K562 (cell line): ENCODE measurements at regions not wholly inside any gene's neighbourhood (a gene's known extent, or its start where the extent isn't known, plus 50 kb on each side); places are given as distances from the start of the nearest gene placed in this dataset.

Source experiments
- ATAC-seq: fragments of 200-7000 bp; cut with Tn5 transposase; 3 replicates; pipeline ENCODE4 v1.9.1; 2020; ENCODE audit warnings: moderate library complexity
- BruUV-seq: library from RNA; stranded (reverse); fragments of 400-500 nt; replicated peaks from 2 replicates; lab custom pipeline; 2021; lab: Mats Ljungman, UMichigan
- CTCF ChIA-PET: fragments of 300-600 bp; formaldehyde crosslinking; extraction: SDS; loops from one replicate; lab custom pipeline; 2021; ENCODE audit warnings: low intra/inter-chr PET ratio; lab: Yijun Ruan, JAX
- POLR2A ChIA-PET: fragments of 300-600, 350-650 bp; sonication (Branson Sonifier 250); formaldehyde crosslinking; extraction: SDS; loops from one replicate; lab custom pipeline; 2021; ENCODE audit warnings: antibody characterized with exemption, inconsistent platforms; lab: Yijun Ruan, JAX
- DNase-seq, 4 experiments: peaks; one replicate each; pipeline versions ENCODE4 v3.0.0 to v3.0.0-alpha.2; 2011 to 2018; ENCODE audit warnings: low spot score in 3 of 4, mixed read lengths in 3 of 4; ENCODE audit errors: extremely low read depth in 1 of 4
- FAIRE-seq: peaks from 2 replicates; lab custom pipeline; 2011; peaks lifted over from hg19 to GRCh38; lab: Jason Lieb, UNC
- H2AFZ ChIP-seq: 2 replicates; pipeline ENCODE4 v1.6.0; 2011; ENCODE audit warnings: low read depth, low read length, control low read depth, inconsistent platforms
- H3K27ac ChIP-seq: fragments of 200-600 bp; 3 replicates; pipeline ENCODE4 v1.8.0; 2011; ENCODE audit warnings: low read depth, mild to moderate bottlenecking, control low read depth, inconsistent platforms, low read length, moderate library complexity, mixed read lengths; ENCODE audit errors: extremely low read depth
- H3K27me3 ChIP-seq, 2 experiments: fragments of 300-600 bp in 1 of 2; 2 replicates in 1 of 2; 3 replicates in 1 of 2; pipeline versions ENCODE4 v1.6.0 to v1.8.0; 2011; ENCODE audit warnings: inconsistent platforms in 2 of 2, low read length in 2 of 2, mild to moderate bottlenecking in 1 of 2, mixed read lengths in 1 of 2, moderate library complexity in 1 of 2; ENCODE audit not compliant: control insufficient read depth in 2 of 2, insufficient read depth in 2 of 2
- H3K36me3 ChIP-seq: fragments of 300-600 bp; 3 replicates; pipeline ENCODE4 v1.8.0; 2011; ENCODE audit warnings: mild to moderate bottlenecking, low read length, inconsistent platforms; ENCODE audit not compliant: control insufficient read depth, insufficient read depth
- H3K4me1 ChIP-seq, 2 experiments: fragments of 200-600 bp in 1 of 2; replicated peaks in 1 of 2; 2 replicates in 1 of 2; 3 replicates in 1 of 2; pipeline versions ENCODE4 v1.5.1 to v1.8.0; 2011; ENCODE audit warnings: inconsistent platforms in 2 of 2, low read length in 2 of 2, mild to moderate bottlenecking in 1 of 2, mixed read lengths in 1 of 2, moderate library complexity in 1 of 2; ENCODE audit not compliant: control insufficient read depth in 2 of 2, insufficient read depth in 2 of 2
- H3K4me2 ChIP-seq: 2 replicates; pipeline ENCODE4 v1.6.1; 2011; ENCODE audit warnings: low read length, control low read depth, inconsistent platforms, mixed read lengths; ENCODE audit not compliant: insufficient read depth
- H3K4me3 ChIP-seq: fragments of 200-600 bp; sonication (generic), shearing (Covaris generic); 2 replicates; pipeline ENCODE4 v1.5.1; 2016; ENCODE audit warnings: control low read depth, inconsistent platforms
- H3K79me2 ChIP-seq: fragments of 200-600 bp; 3 replicates; pipeline ENCODE4 v1.8.0; 2011; ENCODE audit warnings: low read length, inconsistent platforms; ENCODE audit not compliant: control insufficient read depth, insufficient read depth
- H3K9ac ChIP-seq, 2 experiments: 2 replicates each; pipeline versions ENCODE4 v1.6.0 to v1.6.1; 2011; ENCODE audit warnings: low read depth in 2 of 2, low read length in 2 of 2, control low read depth in 1 of 2, inconsistent platforms in 1 of 2, mild to moderate bottlenecking in 1 of 2, mixed read lengths in 1 of 2; ENCODE audit not compliant: insufficient read depth in 1 of 2
- H3K9me1 ChIP-seq: one replicate; pipeline ENCODE4 v1.6.0; 2011; ENCODE audit warnings: inconsistent platforms, mild to moderate bottlenecking, low read length, moderate library complexity; ENCODE audit not compliant: control insufficient read depth, insufficient read depth
- H3K9me3 ChIP-seq: replicated peaks from 2 replicates; pipeline ENCODE4 v1.5.1; 2011; ENCODE audit warnings: low read depth, low read length, inconsistent platforms; ENCODE audit not compliant: control insufficient read depth, insufficient read depth
- H4K20me1 ChIP-seq: replicated peaks from 2 replicates; pipeline ENCODE4 v1.6.1; 2011; ENCODE audit warnings: low read length, inconsistent platforms, mixed read lengths; ENCODE audit not compliant: control insufficient read depth, insufficient read depth
- ELF1 ChIP-seq: fragments of 200-800 bp; sonication (Bioruptor generic); IDR thresholded peaks from 2 replicates; pipeline ENCODE4 v1.6.1; 2016; ENCODE audit warnings: missing genetic modification characterization, missing compliant biosample characterization
- HOMEZ ChIP-seq: fragments of 250-450 bp; sonication (Bioruptor Pico); IDR thresholded peaks from 2 replicates; pipeline ENCODE4 v1.4.0; 2020; ENCODE audit warnings: mild to moderate bottlenecking, moderate library complexity
- KDM1A ChIP-seq, 2 experiments: fragments of 450-650 bp; IDR thresholded peaks; 2 replicates each; pipeline ENCODE4 v1.6.1; 2016; ENCODE audit warnings: mild to moderate bottlenecking in 2 of 2
- MEIS2 ChIP-seq: fragments of 450-650 bp; IDR thresholded peaks from 2 replicates; pipeline ENCODE4 v1.6.1; 2014; ENCODE audit warnings: mild to moderate bottlenecking; ENCODE audit not compliant: partially characterized antibody
- POU5F1 ChIP-seq: fragments of 150-350 bp; IDR thresholded peaks from 2 replicates; pipeline ENCODE4 v1.6.1; 2014; ENCODE audit warnings: borderline replicate concordance, low read length, low read depth, mild to moderate bottlenecking; ENCODE audit not compliant: partially characterized antibody
- PPARD ChIP-seq: fragments of 250-450 bp; sonication (Bioruptor Pico); IDR thresholded peaks from 2 replicates; pipeline ENCODE4 v1.8.0; 2022; ENCODE audit warnings: inconsistent platforms, mild to moderate bottlenecking, moderate library complexity
- PTBP1 ChIP-seq: fragments of 200-400 bp; formaldehyde crosslinking; IDR thresholded peaks from 2 replicates; pipeline ENCODE4 v1.6.1; 2017; ENCODE audit warnings: low read depth, low read length
- RBBP5 ChIP-seq: fragments of 200-600 bp; sonication (generic); IDR thresholded peaks from 2 replicates; pipeline ENCODE4 v1.6.1; 2012; ENCODE audit warnings: borderline replicate concordance, mild to moderate bottlenecking, low read length, control low read depth, inconsistent platforms; ENCODE audit not compliant: insufficient read depth, poor library complexity, severe bottlenecking
- RBM39 ChIP-seq: fragments of 200-400 bp; formaldehyde crosslinking; optimal IDR thresholded peaks from 2 replicates; pipeline ENCODE3; 2018; ENCODE audit warnings: low read depth, low read length
- SREBF2 ChIP-seq: sonication (generic); formaldehyde crosslinking; IDR thresholded peaks from 2 replicates; pipeline ENCODE4 v1.4.0; 2020; ENCODE audit warnings: mild to moderate bottlenecking, missing genetic modification reagents
- STAT5B ChIP-seq: fragments of 250-450 bp; sonication (Bioruptor Pico); IDR thresholded peaks from 2 replicates; pipeline ENCODE4 v1.8.0; 2021; ENCODE audit warnings: mild to moderate bottlenecking, inconsistent platforms
- TCF7 ChIP-seq: sonication (generic); IDR thresholded peaks from 2 replicates; pipeline ENCODE4 v1.6.1; 2016; ENCODE audit warnings: antibody characterized with exemption, borderline replicate concordance
- XRCC5 ChIP-seq: fragments of 200-400 bp; formaldehyde crosslinking; IDR thresholded peaks from 2 replicates; pipeline ENCODE4 v1.6.1; 2017; ENCODE audit warnings: low read depth, mild to moderate bottlenecking, low read length
- ZNF174 ChIP-seq: fragments of 250-450 bp; sonication (Bioruptor Pico); IDR thresholded peaks from 2 replicates; pipeline ENCODE4 v1.4.0; 2020; ENCODE audit warnings: mild to moderate bottlenecking
- ZNF695 ChIP-seq: fragments of 450-650 bp; formaldehyde crosslinking; IDR thresholded peaks from 2 replicates; pipeline ENCODE4 v1.4.0; 2020; ENCODE audit warnings: mild to moderate bottlenecking, moderate library complexity
- ZNF696 ChIP-seq: fragments of 250-450 bp; sonication (Bioruptor Pico); conservative IDR thresholded peaks from 2 replicates; pipeline ENCODE4 v1.4.0; 2020; ENCODE audit warnings: mild to moderate bottlenecking, moderate library complexity
- ZNF764 ChIP-seq: fragments of 250-450 bp; sonication (Bioruptor Pico); IDR thresholded peaks from 2 replicates; pipeline ENCODE4 v1.4.0; 2020; ENCODE audit warnings: low read depth, mild to moderate bottlenecking, moderate library complexity
- WGBS: fragments of 100-300 bp; shearing (Covaris generic); methylation state at CpG from one replicate; pipeline ENCODE4 v1.1.6; 2016; ENCODE audit warnings: low coverage, mixed read lengths; ENCODE audit not compliant: insufficient coverage; ENCODE audit errors: missing lambda C conversion rate; 5-methylcytosine and 5-hydroxymethylcytosine counted together
- in situ Hi-C: fragments of 300-500 bp; cut with MboI; formaldehyde crosslinking; loops from 4 replicates; pipeline ENCODE4 v1.15.0; 2018; ENCODE audit warnings: inconsistent platforms, mixed read lengths
- intact Hi-C: fragments of 100-400 bp; cut with micrococcal nuclease; formaldehyde crosslinking; loops from 2 replicates; pipeline ENCODE4 v1.14.2; 2022

DNA sequence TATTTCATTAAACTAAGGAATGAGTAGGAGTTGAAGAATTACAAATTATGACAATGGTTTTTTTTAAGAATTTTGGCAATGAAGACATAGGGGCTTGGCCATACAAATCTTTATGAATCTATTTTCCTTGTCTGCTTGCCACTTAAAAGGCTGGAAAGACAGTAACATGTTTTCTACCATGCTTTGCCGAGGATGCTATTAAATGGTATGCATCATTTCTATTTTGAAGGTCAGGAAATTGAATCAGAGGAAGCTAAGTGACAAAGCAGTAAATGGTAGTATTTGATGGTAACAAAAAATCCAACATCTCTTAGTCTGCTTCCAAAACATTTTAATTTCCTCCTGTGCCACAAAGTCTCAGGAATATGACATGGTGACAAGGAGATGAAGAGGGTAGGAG lies 287.2 kb downstream of the RFPL4B start:
- in situ Hi-C loops: no loop called here
- WGBS: 29% methylated on average over 1 of the region's 1 CpG
- ATAC-seq (no peak), FAIRE-seq (no peak), DNase-seq (no peak)
- Histone ChIP-seq H3K27ac (no peak overlapping the region), H3K9ac (no peak overlapping the region), H3K9me3 (no peaks in the 10 kb centered on the region), H3K4me3 (no peak overlapping the region), H2AFZ (no peak overlapping the region), H3K4me1 (no peaks in the 10 kb centered on the region), H3K27me3 (no peaks in the 10 kb centered on the region), H3K79me2 (no peaks in the 10 kb centered on the region), H3K9me1 (no peaks in the 10 kb centered on the region), H3K4me2 (no peak overlapping the region), H3K36me3 (no peaks in the 10 kb centered on the region), H4K20me1 (no peaks in the 10 kb centered on the region)
- CTCF ChIA-PET: no interaction called here
- TF ChIP-seq ZNF764 (CRISPR knock-in tag): no peak
- no peak for TF ChIP-seq XRCC5
- intact Hi-C loops: no loop called here
- POLR2A ChIA-PET: no interaction called here
- BruUV-seq: no TSS peak

GRCh38 chr6:112636650-112637262 lies 289.6 kb downstream of the RFPL4B start:
- Histone ChIP-seq H3K4me2 (no peak overlapping the region), H3K4me1 (no peaks in the 10 kb centered on the region), H3K9ac (no peak overlapping the region), H2AFZ (no peak overlapping the region), H3K4me3 (no peak overlapping the region), H3K36me3 (no peaks in the 10 kb centered on the region), H3K27me3 (no peaks in the 10 kb centered on the region), H3K9me3 (no peaks in the 10 kb centered on the region), H3K79me2 (no peaks in the 10 kb centered on the region), H3K27ac (no peak overlapping the region), H4K20me1 (no peaks in the 10 kb centered on the region), H3K9me1 (no peaks in the 10 kb centered on the region)
- intact Hi-C loops: no loop called here
- WGBS: 10% methylated on average over 3 of the region's 3 CpGs
- DNase-seq (no peak), FAIRE-seq (no peak), ATAC-seq (no peak)
- ChIA-PET POLR2A (no interaction called here), CTCF (no interaction called here)
- in situ Hi-C loops: no loop called here
- TF ChIP-seq ELF1 (tag) (no peak), MEIS2 (no peak), KDM1A (IDR thresholded peaks at IDR 0.05) (no peak), POU5F1 (no peak), ZNF696 (CRISPR knock-in tag) (no peak), STAT5B (CRISPR knock-in tag) (no peak), RBM39 (no peak), SREBF2 (no peak), PPARD (no peak), HOMEZ (CRISPR knock-in tag) (no peak), ZNF695 (no peak), TCF7 (no peak), RBBP5 (no peak), ZNF174 (CRISPR knock-in tag) (no peak), XRCC5 (no peak), PTBP1 (no peak)
- no TSS peak for BruUV-seq
